Erythroblast (primary cell): ENCODE measurements at regions not wholly inside any gene's neighbourhood (a gene's known extent, or its start where the extent isn't known, plus 50 kb on each side); places are given as distances from the start of the nearest gene placed in this dataset.

Experiments
- GATA1 ChIP-seq: IDR thresholded peaks from 2 replicates; pipeline ENCODE4 v1.6.1; 2011; ENCODE audit warnings: low read depth, mild to moderate bottlenecking, control low read depth, low read length, moderate library complexity
- POLR2A ChIP-seq: IDR thresholded peaks from 2 replicates; pipeline ENCODE4 v1.6.1; 2011; ENCODE audit warnings: mild to moderate bottlenecking, low read length

DNA sequence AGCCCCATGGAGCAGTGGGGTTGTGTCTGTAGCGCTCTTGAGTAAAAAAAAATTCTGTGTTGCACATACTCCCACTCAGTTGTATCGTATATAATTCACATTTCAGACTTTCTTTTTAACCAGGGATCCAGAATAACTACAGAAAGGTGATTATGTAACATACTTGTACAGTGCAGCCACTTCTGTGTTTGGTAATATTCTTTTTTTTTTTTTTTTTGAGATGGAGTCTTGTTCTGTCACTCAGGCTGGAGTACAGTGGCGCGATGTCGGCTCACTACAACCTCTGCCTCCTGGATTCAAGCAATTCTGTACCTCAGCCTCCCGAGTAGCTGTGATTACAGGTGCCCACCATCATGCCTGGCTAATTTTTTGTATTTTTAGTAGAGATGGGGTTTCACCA, 82.4 kb upstream of the MACF1 start:
- TF ChIP-seq POLR2A (no peak), GATA1 (no peak)
